HS-27A (cell line): ENCODE measurements at regions not wholly inside any gene's neighbourhood (a gene's known extent, or its start where the extent isn't known, plus 50 kb on each side); places are given as distances from the start of the nearest gene placed in this dataset.
"Not testable (repeated sequence)": the region's sequence is repeated elsewhere in the genome, so short reads cannot be mapped to it uniquely, and the experiment has no call there.

ENCODE experiments used
- DNase-seq: peaks from one replicate; pipeline ENCODE4 v3.0.0-alpha.2; 2012; ENCODE audit warnings: low read depth, missing footprints

GRCh38 chr1:161454865-161455707, 50.2 kb upstream of the FCGR2A start:
- not testable (repeated sequence) for DNase-seq

GRCh38 chr1:161453950-161454864, 51.0 kb upstream of the FCGR2A start:
- DNase-seq = not testable (repeated sequence)

- DNase-seq = not testable (repeated sequence)
Measured at GRCh38 chr1:161451698-161452348, 53.4 kb upstream of the FCGR2A start.

GRCh38 chr1:161447760-161448332, 57.4 kb upstream of the FCGR2A start:
- not testable (repeated sequence) for DNase-seq

GRCh38 chr1:161447040-161447759, 58.1 kb upstream of the FCGR2A start:
- not testable (repeated sequence) for DNase-seq

- DNase-seq = not testable (repeated sequence)
Measured at GRCh38 chr1:161444725-161445124, 60.5 kb upstream of the FCGR2A start.

GRCh38 chr1:161444255-161444654, 61.0 kb upstream of the FCGR2A start:
- not testable (repeated sequence) for DNase-seq

GRCh38 chr1:161440312-161440894, 64.9 kb upstream of the FCGR2A start:
- peak; percentile 51 for DNase-seq

- no peak for DNase-seq
Measured at GRCh38 chr1:161439280-161440232, 65.7 kb upstream of the FCGR2A start.

- DNase-seq = not testable (repeated sequence)
Measured at GRCh38 chr1:161433191-161433590, 65.5 kb upstream of the CFAP126 start.

GRCh38 chr1:161432091-161432490, 64.4 kb upstream of the CFAP126 start:
- DNase-seq = no peak

GRCh38 chr1:161427733-161428516, 60.2 kb upstream of the CFAP126 start:
- DNase-seq = peak; percentile 52

- DNase-seq = not testable (repeated sequence)
Measured at GRCh38 chr1:161422914-161423313, 55.2 kb upstream of the CFAP126 start.

GRCh38 chr1:161421456-161421855, 53.8 kb upstream of the CFAP126 start:
- DNase-seq = no peak

- DNase-seq = no peak
Measured at GRCh38 chr1:161420763-161421455, 53.2 kb upstream of the CFAP126 start.

- DNase-seq = not testable (repeated sequence)
Measured at GRCh38 chr1:161417536-161417935, 49.9 kb upstream of the CFAP126 start.
